ENCODE measurements at regions not wholly inside any gene's neighbourhood (a gene's known extent, or its start where the extent isn't known, plus 50 kb on each side); places are given as distances from the start of the nearest gene placed in this dataset.

DNA sequence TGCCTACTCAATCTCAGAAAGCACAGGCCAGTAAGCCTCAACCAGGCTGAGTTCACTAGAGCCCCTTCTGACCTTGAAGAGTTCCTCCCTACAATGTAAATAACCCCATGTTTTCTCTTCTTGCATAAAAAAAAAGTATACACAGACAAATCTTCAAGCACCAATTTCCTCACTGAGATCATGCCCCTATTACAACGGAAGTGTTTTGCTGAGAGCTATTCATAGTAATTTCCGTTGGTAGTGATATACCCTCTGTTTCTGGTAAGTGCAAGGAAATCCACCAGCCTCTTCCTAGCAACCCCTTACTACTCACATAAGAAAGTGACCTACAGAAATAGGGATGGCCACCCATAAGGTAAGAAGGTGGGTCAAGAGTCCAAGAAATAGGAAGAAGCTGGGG is 76.4 kb upstream of the TARS1 start:
- Histone ChIP-seq H3K9me3 (no peaks in the 10 kb centered on the region), H3K27me3 (ENCODE audit: insufficient read depth in 3 of 3, low read length in 2 of 3) (no peaks in the 10 kb centered on the region), H3K36me3 (ENCODE audit: insufficient read depth in 1 of 2, low read depth in 1 of 2) (no peaks in the 10 kb centered on the region), H3K4me3 (no peak overlapping the region), H3K4me1 (no peaks in the 10 kb centered on the region), H3K27ac (no peak overlapping the region)
- ATAC-seq, result no peak
- WGBS, 3 donors, result 68 to 74% (median 71%) methylated on average over 2 of the region's 2 CpGs
- DNase-seq, result no peak
- intact Hi-C loops (cut with DNase I), result no loop called here
- TF ChIP-seq, protein P1, sequence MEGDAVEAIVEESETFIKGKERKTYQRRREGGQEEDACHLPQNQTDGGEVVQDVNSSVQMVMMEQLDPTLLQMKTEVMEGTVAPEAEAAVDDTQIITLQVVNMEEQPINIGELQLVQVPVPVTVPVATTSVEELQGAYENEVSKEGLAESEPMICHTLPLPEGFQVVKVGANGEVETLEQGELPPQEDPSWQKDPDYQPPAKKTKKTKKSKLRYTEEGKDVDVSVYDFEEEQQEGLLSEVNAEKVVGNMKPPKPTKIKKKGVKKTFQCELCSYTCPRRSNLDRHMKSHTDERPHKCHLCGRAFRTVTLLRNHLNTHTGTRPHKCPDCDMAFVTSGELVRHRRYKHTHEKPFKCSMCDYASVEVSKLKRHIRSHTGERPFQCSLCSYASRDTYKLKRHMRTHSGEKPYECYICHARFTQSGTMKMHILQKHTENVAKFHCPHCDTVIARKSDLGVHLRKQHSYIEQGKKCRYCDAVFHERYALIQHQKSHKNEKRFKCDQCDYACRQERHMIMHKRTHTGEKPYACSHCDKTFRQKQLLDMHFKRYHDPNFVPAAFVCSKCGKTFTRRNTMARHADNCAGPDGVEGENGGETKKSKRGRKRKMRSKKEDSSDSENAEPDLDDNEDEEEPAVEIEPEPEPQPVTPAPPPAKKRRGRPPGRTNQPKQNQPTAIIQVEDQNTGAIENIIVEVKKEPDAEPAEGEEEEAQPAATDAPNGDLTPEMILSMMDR (IDR thresholded peaks at IDR 0.05), result no peak

DNA sequence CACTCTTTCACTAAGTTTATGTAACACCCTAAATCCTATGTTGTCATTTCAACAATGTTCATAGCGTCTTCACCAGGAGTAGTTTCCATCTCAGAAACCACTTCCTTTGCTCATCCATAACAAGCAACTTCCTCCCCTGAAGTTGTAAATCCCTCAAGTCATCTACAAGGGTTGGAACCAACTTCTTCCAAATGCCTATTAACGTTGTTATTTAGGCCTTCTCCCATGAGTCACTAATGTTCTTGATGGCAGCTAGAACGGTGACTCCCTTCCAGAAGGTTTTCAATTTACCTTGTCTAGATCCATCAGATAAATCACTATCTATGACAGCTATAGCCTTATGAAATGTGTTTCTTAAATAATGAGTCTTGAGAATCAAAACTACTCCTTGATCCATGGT is 73.3 kb upstream of the TARS1 start:
- Histone ChIP-seq H3K4me1 (no peaks in the 10 kb centered on the region), H3K27me3 (ENCODE audit: insufficient read depth in 3 of 3, low read length in 2 of 3) (no peaks in the 10 kb centered on the region), H3K36me3 (ENCODE audit: insufficient read depth in 1 of 2, low read depth in 1 of 2) (no peaks in the 10 kb centered on the region), H3K4me3 (no peak overlapping the region), H3K27ac (no peak overlapping the region), H3K9me3 (no peaks in the 10 kb centered on the region)
- DNase-seq (no peak), ATAC-seq (no peak)
- TF ChIP-seq, protein P1 (IDR thresholded peaks at IDR 0.05), result no peak
- intact Hi-C loops (cut with DNase I), result no loop called here
- WGBS, 3 donors, result 62 to 74% (median 65%) methylated on average over 3 of the region's 3 CpGs

DNA sequence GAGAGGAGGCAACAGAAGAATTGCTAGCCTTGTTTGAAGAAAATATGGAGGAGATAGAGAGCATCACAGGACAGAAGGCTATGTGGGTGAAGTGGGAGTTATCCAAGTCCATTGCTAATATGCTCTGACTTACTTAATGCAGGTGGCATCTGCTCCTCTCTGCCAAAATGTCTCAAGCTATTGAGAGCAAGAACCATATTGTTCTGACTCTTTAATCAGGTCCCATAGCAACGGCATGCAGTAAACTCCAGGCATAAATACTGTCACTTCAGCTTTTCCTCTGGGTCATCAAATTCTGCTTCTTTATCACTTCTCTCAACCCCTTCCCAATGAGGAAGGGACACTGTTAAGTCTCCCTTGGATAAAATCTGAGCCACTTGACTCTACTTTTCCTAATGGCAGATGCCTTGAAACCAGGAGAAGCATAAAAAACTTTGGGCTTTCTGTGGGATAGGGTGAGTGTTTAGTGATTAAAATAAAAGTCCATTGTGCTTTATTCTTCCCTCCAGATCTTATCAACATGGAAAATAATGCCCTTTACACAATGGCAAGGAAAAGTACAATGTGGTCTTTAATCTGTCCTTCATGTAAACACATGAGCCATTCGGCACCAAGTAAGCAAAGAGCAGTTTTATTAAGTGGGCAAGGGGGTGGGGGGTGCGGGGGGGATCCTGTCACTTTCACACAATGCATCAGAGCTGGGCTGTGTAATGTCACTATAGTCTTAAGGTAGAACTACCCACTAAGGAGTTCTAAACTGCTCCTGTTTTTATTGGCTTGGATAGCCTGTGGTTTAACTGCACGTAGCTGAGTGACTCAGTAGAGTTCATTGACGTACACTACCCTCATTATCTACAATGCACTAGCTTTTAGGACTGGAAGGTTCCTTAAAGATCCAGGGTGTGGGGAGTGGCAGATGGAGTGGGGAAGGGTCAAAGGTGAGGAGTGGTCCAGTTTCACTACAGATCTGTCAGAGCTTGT is 71.0 kb upstream of the TARS1 start:
- DNase-seq (no peak), ATAC-seq (peak in 2 of 4 donors; percentile 36 to 57)
- no peak overlapping the region for H3K4me3 ChIP-seq
- WGBS, 3 donors, result 46 to 57% (median 53%) methylated on average over 5 of the region's 5 CpGs
- H3K36me3 ChIP-seq (ENCODE audit: insufficient read depth in 1 of 2, low read depth in 1 of 2), result no peaks in the 10 kb centered on the region
- no peaks in the 10 kb centered on the region for H3K9me3 ChIP-seq
- TF ChIP-seq, protein P1 (IDR thresholded peaks at IDR 0.05), result no peak
- no peaks in the 10 kb centered on the region for H3K4me1 ChIP-seq
- H3K27ac ChIP-seq, result no peak overlapping the region
- intact Hi-C loops (cut with DNase I), result no loop called here
- no peaks in the 10 kb centered on the region for H3K27me3 ChIP-seq (ENCODE audit: insufficient read depth in 3 of 3, low read length in 2 of 3)

DNA sequence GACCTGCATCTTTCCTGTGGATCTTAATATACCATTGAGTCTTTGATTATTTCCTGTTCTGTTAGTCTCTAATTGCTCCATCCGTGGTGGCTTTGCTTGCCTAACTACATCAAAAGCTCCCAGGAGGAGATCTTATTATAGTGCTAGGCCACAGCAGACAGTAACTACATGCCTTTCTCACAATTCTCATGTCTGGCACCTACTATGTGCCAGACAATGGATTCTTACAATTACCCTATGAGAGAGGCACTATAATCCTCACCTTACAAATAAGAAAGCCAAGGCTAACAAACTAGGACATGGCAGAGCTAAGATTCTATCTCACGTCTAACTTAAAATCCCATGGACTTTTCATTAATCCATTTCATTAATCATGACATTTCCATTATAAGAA is 70.3 kb upstream of the TARS1 start:
- Histone ChIP-seq H3K4me3 (no peak overlapping the region), H3K27ac (no peak overlapping the region), H3K9me3 (no peaks in the 10 kb centered on the region), H3K4me1 (no peaks in the 10 kb centered on the region), H3K36me3 (ENCODE audit: insufficient read depth in 1 of 2, low read depth in 1 of 2) (no peaks in the 10 kb centered on the region), H3K27me3 (ENCODE audit: insufficient read depth in 3 of 3, low read length in 2 of 3) (no peaks in the 10 kb centered on the region)
- TF ChIP-seq, protein P1 (IDR thresholded peaks at IDR 0.05), result no peak
- ATAC-seq (no peak), DNase-seq (no peak)
- intact Hi-C loops (cut with DNase I), result no loop called here
- WGBS, 3 donors, result 43 to 53% (median 47%) methylated on average over 2 of the region's 2 CpGs
